HEK293 (cell line): ENCODE measurements at regions not wholly inside any gene's neighbourhood (a gene's known extent, or its start where the extent isn't known, plus 50 kb on each side); places are given as distances from the start of the nearest gene placed in this dataset.

Source experiments
- KLF8 ChIP-seq: fragments of 450-650 bp; formaldehyde crosslinking; IDR thresholded peaks from 2 replicates; pipeline ENCODE4 v1.5.1; 2016; ENCODE audit warnings: missing biosample characterization, missing genetic modification characterization
- OVOL3 ChIP-seq: fragments of 450-650 bp; formaldehyde crosslinking; IDR thresholded peaks from 2 replicates; pipeline ENCODE4 v1.5.1; 2016; ENCODE audit warnings: missing biosample characterization, missing genetic modification characterization
- TCF7L2 ChIP-seq: IDR thresholded peaks from 2 replicates; pipeline ENCODE4 v1.6.1; 2011; ENCODE audit warnings: low read depth, mild to moderate bottlenecking, inconsistent platforms, low read length, moderate library complexity, borderline replicate concordance
- ZNF670 ChIP-seq: fragments of 450-650 bp; formaldehyde crosslinking; IDR thresholded peaks from 2 replicates; pipeline ENCODE4 v1.5.1; 2016; ENCODE audit warnings: missing biosample characterization, missing genetic modification characterization, low read depth
- ZNF777 ChIP-seq: fragments of 450-650 bp; formaldehyde crosslinking; IDR thresholded peaks from 2 replicates; pipeline ENCODE4 v1.5.1; 2017; ENCODE audit warnings: missing biosample characterization, missing genetic modification characterization, borderline replicate concordance
- ZSCAN16 ChIP-seq: fragments of 450-650 bp; formaldehyde crosslinking; IDR thresholded peaks from 2 replicates; pipeline ENCODE4 v1.5.1; 2016; ENCODE audit warnings: missing biosample characterization, missing genetic modification characterization
- TF ChIP-seq, protein P1 (sequence below): fragments of 450-650 bp; formaldehyde crosslinking; IDR thresholded peaks from 2 replicates; pipeline ENCODE4 v1.5.1; 2016; ENCODE audit warnings: missing biosample characterization, missing genetic modification characterization, low read depth
- TF ChIP-seq, protein P2 (sequence below): fragments of 450-650 bp; formaldehyde crosslinking; IDR thresholded peaks from 2 replicates; pipeline ENCODE4 v1.5.1; 2016; ENCODE audit warnings: missing biosample characterization, missing genetic modification characterization

DNA sequence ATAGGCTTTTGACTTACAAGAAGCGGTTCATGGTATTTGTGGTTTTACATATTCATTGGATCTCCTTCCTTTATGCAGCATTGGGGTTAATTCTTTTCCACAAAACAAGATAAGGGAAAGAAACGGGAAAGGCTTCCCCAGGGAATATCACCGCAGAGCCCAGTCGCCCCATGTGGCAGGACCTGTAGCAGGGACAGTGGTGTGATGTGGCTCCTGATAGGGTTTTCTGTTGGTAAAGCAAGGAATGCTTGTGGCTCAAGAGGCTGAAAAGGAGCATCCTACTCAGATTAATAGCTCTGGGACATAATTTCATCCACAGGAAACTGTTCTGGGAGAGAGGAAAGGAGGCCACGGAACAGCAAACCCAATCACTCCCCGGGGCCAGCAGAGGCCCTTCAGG lies 699.9 kb downstream of the MTRR start:
- TF ChIP-seq ZNF777, result no peak
- no peak for TF ChIP-seq KLF8
- no peak for TF ChIP-seq TCF7L2
- TF ChIP-seq, protein P1, sequence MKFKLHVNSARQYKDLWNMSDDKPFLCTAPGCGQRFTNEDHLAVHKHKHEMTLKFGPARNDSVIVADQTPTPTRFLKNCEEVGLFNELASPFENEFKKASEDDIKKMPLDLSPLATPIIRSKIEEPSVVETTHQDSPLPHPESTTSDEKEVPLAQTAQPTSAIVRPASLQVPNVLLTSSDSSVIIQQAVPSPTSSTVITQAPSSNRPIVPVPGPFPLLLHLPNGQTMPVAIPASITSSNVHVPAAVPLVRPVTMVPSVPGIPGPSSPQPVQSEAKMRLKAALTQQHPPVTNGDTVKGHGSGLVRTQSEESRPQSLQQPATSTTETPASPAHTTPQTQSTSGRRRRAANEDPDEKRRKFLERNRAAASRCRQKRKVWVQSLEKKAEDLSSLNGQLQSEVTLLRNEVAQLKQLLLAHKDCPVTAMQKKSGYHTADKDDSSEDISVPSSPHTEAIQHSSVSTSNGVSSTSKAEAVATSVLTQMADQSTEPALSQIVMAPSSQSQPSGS (tag by site-specific recombination), result no peak
- TF ChIP-seq ZSCAN16 (tag by site-specific recombination), result no peak
- TF ChIP-seq, protein P2, sequence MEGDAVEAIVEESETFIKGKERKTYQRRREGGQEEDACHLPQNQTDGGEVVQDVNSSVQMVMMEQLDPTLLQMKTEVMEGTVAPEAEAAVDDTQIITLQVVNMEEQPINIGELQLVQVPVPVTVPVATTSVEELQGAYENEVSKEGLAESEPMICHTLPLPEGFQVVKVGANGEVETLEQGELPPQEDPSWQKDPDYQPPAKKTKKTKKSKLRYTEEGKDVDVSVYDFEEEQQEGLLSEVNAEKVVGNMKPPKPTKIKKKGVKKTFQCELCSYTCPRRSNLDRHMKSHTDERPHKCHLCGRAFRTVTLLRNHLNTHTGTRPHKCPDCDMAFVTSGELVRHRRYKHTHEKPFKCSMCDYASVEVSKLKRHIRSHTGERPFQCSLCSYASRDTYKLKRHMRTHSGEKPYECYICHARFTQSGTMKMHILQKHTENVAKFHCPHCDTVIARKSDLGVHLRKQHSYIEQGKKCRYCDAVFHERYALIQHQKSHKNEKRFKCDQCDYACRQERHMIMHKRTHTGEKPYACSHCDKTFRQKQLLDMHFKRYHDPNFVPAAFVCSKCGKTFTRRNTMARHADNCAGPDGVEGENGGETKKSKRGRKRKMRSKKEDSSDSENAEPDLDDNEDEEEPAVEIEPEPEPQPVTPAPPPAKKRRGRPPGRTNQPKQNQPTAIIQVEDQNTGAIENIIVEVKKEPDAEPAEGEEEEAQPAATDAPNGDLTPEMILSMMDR (tag by site-specific recombination), result no peak
- TF ChIP-seq ZNF670 (tag by site-specific recombination), result no peak
- no peak for TF ChIP-seq OVOL3 (tag by site-specific recombination)
